Left ventricle myocardium inferior (tissue), 1 donor: ENCODE measurements at regions not wholly inside any gene's neighbourhood (a gene's known extent, or its start where the extent isn't known, plus 50 kb on each side); places are given as distances from the start of the nearest gene placed in this dataset.

ENCODE experiments used
- DNase-seq: peaks from one replicate; pipeline ENCODE4 v3.0.0-alpha.2; 2020
- H3K27ac ChIP-seq: fragments of 200-600 bp; replicated peaks from 2 replicates; pipeline ENCODE4 v1.8.0; 2021
- H3K27me3 ChIP-seq: fragments of 200-600 bp; 2 replicates; pipeline ENCODE4 v1.8.0; 2021; ENCODE audit warnings: low read depth
- H3K36me3 ChIP-seq: fragments of 200-600 bp; 2 replicates; pipeline ENCODE4 v1.8.0; 2021
- H3K4me1 ChIP-seq: fragments of 200-600 bp; 2 replicates; pipeline ENCODE4 v1.8.0; 2021
- H3K4me3 ChIP-seq: fragments of 200-600 bp; 2 replicates; pipeline ENCODE4 v1.8.0; 2021; ENCODE audit warnings: mild to moderate bottlenecking, moderate library complexity
- H3K9me3 ChIP-seq: fragments of 200-600 bp; replicated peaks from 2 replicates; pipeline ENCODE4 v1.8.0; 2021
- intact Hi-C: fragments of 100-400 bp; cut with micrococcal nuclease; formaldehyde crosslinking; loops from one replicate; pipeline ENCODE4 v1.11.0; 2022
- TF ChIP-seq, protein P1 (sequence below): fragments of 200-600 bp; IDR thresholded peaks from 2 replicates; pipeline ENCODE4 v1.8.0; 2021; ENCODE audit warnings: antibody characterized with exemption, mild to moderate bottlenecking, borderline replicate concordance
- donor health status: DM: no; HTN: yes; CAD: no; lungs with severe emphysema.

DNA sequence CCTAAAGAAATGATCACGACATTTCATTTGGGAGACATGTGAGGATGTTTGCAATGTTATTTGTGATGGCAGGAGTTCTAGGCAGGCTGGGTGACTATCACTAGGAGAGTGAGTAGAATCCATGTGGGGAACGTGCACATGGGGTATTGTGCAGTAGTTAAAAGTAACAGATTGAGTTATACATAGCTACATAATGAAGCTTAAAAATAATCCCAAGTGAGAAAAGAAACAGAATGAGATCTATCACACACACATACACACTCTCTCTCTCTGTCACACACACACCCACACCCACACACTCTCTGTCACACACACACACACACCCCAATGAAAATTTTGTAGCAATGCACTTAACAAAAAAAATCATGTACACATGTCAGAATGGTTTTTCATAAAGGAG lies 218.7 kb upstream of the ARG1 start:
- H3K27me3 ChIP-seq: no peaks in the 10 kb centered on the region
- no peak overlapping the region for H3K4me3 ChIP-seq
- H3K9me3 ChIP-seq: no peaks in the 10 kb centered on the region
- intact Hi-C loops: no loop called here
- TF ChIP-seq, protein P1, sequence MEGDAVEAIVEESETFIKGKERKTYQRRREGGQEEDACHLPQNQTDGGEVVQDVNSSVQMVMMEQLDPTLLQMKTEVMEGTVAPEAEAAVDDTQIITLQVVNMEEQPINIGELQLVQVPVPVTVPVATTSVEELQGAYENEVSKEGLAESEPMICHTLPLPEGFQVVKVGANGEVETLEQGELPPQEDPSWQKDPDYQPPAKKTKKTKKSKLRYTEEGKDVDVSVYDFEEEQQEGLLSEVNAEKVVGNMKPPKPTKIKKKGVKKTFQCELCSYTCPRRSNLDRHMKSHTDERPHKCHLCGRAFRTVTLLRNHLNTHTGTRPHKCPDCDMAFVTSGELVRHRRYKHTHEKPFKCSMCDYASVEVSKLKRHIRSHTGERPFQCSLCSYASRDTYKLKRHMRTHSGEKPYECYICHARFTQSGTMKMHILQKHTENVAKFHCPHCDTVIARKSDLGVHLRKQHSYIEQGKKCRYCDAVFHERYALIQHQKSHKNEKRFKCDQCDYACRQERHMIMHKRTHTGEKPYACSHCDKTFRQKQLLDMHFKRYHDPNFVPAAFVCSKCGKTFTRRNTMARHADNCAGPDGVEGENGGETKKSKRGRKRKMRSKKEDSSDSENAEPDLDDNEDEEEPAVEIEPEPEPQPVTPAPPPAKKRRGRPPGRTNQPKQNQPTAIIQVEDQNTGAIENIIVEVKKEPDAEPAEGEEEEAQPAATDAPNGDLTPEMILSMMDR: no peak
- no peak for DNase-seq
- H3K4me1 ChIP-seq: no peaks in the 10 kb centered on the region
- H3K27ac ChIP-seq: no peak overlapping the region
- no peaks in the 10 kb centered on the region for H3K36me3 ChIP-seq

DNA sequence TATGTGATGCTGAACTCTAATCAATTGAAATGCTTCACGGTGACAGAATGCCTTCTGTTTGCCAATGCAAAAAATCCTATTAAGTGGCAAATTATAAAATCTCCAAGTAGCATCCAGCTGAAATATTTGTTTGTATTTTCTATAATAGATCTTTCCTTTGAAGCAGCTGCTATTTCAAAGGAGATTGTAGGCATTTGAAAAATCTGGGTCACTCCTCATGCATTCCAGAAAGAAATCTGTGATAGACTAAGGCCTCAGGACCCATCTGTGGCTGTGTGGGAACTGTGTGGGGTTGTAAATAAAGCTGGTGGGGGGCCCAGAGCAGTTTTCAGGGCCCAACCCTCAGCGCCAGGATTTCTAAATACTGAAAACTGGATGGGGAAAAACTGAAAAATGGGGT lies 216.9 kb upstream of the ARG1 start:
- TF ChIP-seq, protein P1: no peak
- no peak for DNase-seq
- H3K4me1 ChIP-seq: no peaks in the 10 kb centered on the region
- H3K27ac ChIP-seq: no peak overlapping the region
- no peaks in the 10 kb centered on the region for H3K36me3 ChIP-seq
- H3K27me3 ChIP-seq: no peaks in the 10 kb centered on the region
- H3K9me3 ChIP-seq: no peaks in the 10 kb centered on the region
- intact Hi-C loops: no loop called here
- H3K4me3 ChIP-seq: no peak overlapping the region

DNA sequence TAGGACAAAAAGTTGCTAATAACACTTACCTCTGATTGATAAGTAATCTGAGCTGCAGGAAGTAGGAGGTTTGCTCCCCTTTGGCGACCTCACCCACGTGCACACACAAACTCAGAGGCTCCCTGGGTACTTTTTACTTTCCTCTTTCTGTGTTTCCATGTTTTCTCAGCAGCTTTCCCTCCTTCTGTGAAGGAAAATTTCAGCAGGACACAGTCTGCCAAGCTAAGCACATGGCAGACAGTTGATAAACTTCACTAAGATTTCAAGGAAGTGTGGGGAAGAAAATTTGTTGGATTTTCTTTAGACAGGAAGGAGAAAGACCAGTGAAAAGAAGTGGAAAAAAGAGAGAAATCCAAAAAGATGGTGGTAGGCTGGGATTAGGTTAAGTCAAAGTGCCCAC lies 215.5 kb upstream of the ARG1 start:
- intact Hi-C loops: no loop called here

DNA sequence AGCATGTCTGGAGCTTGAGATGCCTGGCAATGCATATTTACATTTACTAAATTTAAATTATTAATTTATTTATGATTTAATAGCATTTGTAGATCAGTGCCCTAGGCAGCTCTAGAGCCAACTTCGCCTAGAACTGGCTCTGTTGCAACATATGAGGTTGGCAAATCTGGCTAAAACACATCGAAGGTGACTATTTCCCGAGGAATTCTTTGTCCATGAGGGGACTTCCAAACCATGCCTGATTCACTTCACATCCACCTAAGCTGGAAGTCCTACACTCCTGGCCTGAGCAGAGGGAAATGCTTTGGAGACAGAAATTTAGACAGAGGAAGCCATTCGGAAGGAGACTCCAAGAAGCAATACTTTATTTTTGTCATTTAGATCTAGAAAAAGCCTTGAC lies 211.0 kb upstream of the ARG1 start:
- no peaks in the 10 kb centered on the region for H3K36me3 ChIP-seq
- TF ChIP-seq, protein P1: no peak
- no peak for DNase-seq
- no peak overlapping the region for H3K27ac ChIP-seq
- no peaks in the 10 kb centered on the region for H3K9me3 ChIP-seq
- H3K4me3 ChIP-seq: no peak overlapping the region
- no peaks in the 10 kb centered on the region for H3K27me3 ChIP-seq
- intact Hi-C loops: no loop called here
- no peaks in the 10 kb centered on the region for H3K4me1 ChIP-seq

More for the DNA sequence above, 215.5 kb upstream of the ARG1 start:
- H3K27me3 ChIP-seq: no peaks in the 10 kb centered on the region
- H3K4me3 ChIP-seq: no peak overlapping the region
- TF ChIP-seq, protein P1: no peak
- no peak overlapping the region for H3K27ac ChIP-seq
- no peaks in the 10 kb centered on the region for H3K9me3 ChIP-seq
- H3K36me3 ChIP-seq: no peaks in the 10 kb centered on the region
- H3K4me1 ChIP-seq: no peaks in the 10 kb centered on the region
- no peak for DNase-seq

DNA sequence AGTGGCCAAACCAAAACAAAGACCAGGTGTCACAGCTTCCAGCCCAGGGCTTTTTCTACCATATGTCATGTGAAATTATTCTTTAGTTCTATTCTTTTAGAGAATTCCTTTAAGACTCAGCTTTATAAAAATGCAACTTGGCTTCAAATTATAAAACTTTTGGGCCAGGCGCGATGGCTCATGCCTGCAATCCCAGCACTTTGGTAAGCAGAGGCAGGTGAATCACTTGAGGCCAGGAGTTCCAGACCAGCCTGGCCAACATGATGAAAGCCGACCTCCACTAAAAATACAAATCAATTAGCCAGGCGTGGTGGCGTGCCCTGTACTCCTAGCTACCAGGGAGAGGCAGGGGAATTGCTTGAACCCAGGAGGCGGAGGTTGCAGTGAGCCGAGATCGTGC lies 210.3 kb upstream of the ARG1 start:
- DNase-seq: no peak
- intact Hi-C loops: no loop called here
- TF ChIP-seq, protein P1: no peak

More for the DNA sequence above, 210.3 kb upstream of the ARG1 start:
- no peaks in the 10 kb centered on the region for H3K27me3 ChIP-seq
- H3K36me3 ChIP-seq: no peaks in the 10 kb centered on the region
- no peaks in the 10 kb centered on the region for H3K4me1 ChIP-seq
- no peak overlapping the region for H3K27ac ChIP-seq
- no peak overlapping the region for H3K4me3 ChIP-seq
- H3K9me3 ChIP-seq: no peaks in the 10 kb centered on the region
